IPS-18a (cell line): ENCODE measurements at regions not wholly inside any gene's neighbourhood (a gene's known extent, or its start where the extent isn't known, plus 50 kb on each side); places are given as distances from the start of the nearest gene placed in this dataset.

Experiments used
- H3K27ac ChIP-seq: one replicate; pipeline ENCODE4 v1.5.1; 2013; ENCODE audit warnings: low read length
- H3K27me3 ChIP-seq: one replicate; pipeline ENCODE4 v1.6.1; 2013; ENCODE audit warnings: mild to moderate bottlenecking, low read length; ENCODE audit not compliant: control insufficient read depth, insufficient read depth
- H3K36me3 ChIP-seq: one replicate; pipeline ENCODE4 v1.6.1; 2013; ENCODE audit warnings: low read depth, low read length; ENCODE audit not compliant: control insufficient read depth
- H3K4me1 ChIP-seq: one replicate; pipeline ENCODE4 v1.6.1; 2013; ENCODE audit warnings: low read depth, low read length; ENCODE audit not compliant: control insufficient read depth
- H3K4me3 ChIP-seq: one replicate; pipeline ENCODE4 v1.5.1; 2013; ENCODE audit warnings: low read length
- H3K9ac ChIP-seq: one replicate; pipeline ENCODE4 v1.6.1; 2013; ENCODE audit warnings: mild to moderate bottlenecking, low read length, moderate library complexity
- H3K9me3 ChIP-seq: one replicate; pipeline ENCODE4 v1.6.1; 2013; ENCODE audit warnings: low read depth, low read length; ENCODE audit not compliant: control insufficient read depth

DNA sequence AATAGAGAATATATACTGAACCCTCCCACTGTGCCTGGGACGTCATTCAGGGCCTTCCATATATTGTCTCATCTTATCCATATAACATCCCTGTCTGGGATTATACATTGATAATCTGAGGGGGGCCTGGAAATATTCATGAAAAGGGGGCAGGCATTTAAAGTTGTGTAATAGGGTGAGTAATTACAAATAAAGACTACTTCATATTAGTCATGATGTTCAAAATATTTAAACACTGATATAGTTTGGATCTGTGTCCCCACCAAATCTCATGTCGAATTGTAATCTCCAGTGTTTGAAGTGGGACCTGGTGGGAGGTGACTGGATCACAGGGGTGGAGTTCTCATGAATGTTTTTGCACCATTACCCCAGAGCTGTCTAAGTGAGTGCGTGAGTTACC is 97.8 kb downstream of the AQP9 start:
- peaks cover 4% of the 10 kb centered on the region for H3K4me1 ChIP-seq
- no peak overlapping the region for H3K9ac ChIP-seq
- no peak overlapping the region for H3K27ac ChIP-seq
- H3K9me3 ChIP-seq = no peaks in the 10 kb centered on the region
- no peaks in the 10 kb centered on the region for H3K36me3 ChIP-seq
- no peak overlapping the region for H3K4me3 ChIP-seq
- no peaks in the 10 kb centered on the region for H3K27me3 ChIP-seq

DNA sequence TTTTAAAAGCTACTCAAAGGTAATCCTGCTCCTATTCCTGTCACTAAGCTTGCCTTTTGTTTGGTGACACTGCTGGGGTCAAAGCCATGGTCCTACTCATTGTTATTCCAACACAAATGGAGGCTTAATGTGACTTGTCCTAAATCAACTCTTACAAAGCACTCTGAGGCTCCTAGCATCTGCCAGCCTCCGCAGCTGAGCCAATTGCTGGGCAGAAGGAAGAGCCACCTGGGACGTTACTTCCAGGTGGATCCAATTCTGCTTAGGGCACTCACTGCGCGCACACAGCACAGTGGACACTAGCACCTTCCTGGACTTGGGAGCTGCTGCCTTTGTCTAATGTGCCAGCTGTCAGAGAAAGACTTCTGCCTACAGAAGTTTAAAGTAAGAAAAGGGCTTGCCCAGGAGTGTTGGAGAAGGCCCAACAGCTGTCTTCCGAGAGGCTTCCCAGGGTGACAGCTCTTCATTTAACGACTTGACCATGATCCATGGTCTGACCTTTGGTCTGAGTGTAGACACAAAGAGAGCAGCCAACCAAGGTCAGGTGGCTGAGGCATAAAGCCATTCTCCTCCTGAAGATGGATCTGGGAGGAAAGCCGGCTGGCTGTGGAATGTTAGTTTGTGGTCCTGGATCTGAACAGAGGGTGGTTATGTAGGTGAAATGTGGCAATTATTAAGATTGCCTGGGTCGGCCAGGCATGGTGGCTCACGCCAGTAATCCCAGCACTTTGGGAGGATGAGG is 102.2 kb downstream of the AQP9 start:
- Histone ChIP-seq H3K27me3 (no peaks in the 10 kb centered on the region), H3K9ac (no peak overlapping the region), H3K4me1 (no peaks in the 10 kb centered on the region), H3K27ac (no peak overlapping the region), H3K4me3 (no peak overlapping the region), H3K36me3 (no peaks in the 10 kb centered on the region), H3K9me3 (no peaks in the 10 kb centered on the region)

DNA sequence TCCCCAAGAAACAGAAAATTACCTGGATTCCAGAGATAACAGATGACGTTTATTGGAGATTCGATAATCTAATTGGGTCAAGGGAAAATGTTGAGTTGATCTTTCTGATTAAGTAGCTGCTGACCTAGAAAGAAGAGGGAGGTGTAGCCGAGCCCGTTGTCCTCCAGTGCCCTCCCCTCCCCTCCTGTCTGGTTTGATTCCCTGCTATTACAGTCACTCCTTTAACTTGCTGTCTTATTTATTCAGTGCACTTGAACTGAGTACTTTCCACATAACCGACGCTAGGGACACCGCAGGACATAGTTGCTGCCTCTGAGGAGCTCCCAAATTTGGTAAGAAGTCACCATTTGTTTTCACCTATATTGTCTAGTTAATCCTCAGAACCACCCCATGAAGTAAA is 103.7 kb downstream of the AQP9 start:
- no peaks in the 10 kb centered on the region for H3K9me3 ChIP-seq
- H3K4me1 ChIP-seq = no peaks in the 10 kb centered on the region
- H3K27me3 ChIP-seq = no peaks in the 10 kb centered on the region
- no peak overlapping the region for H3K4me3 ChIP-seq
- no peaks in the 10 kb centered on the region for H3K36me3 ChIP-seq
- H3K27ac ChIP-seq = no peak overlapping the region
- H3K9ac ChIP-seq = no peak overlapping the region

- Histone ChIP-seq H3K27me3 (no peaks in the 10 kb centered on the region), H3K4me3 (no peak overlapping the region), H3K4me1 (no peaks in the 10 kb centered on the region), H3K36me3 (no peaks in the 10 kb centered on the region), H3K27ac (no peak overlapping the region), H3K9ac (no peak overlapping the region), H3K9me3 (no peaks in the 10 kb centered on the region)
Observed at GRCh38 chr15:58243070-58243469, 104.9 kb downstream of the AQP9 start.

DNA sequence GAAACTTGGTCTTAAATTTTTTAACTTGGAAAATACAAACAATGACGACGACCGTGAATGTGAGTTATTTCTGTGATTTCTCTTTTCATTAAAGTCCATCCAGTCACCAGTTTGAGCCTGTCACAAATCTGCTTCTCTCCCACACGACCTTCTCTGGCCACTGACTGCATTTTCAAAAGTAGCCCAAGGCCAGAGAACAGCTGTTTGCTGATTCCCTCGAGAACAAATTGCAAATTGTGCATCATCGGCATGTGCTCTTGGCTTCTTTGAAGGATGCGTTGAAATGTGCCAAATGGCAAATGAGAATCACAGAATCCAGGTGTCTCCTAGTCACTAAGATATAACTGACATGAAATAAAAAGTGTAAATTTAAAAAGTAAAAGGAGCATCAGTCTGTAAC is 106.4 kb downstream of the AQP9 start:
- no peak overlapping the region for H3K9ac ChIP-seq
- no peak overlapping the region for H3K27ac ChIP-seq
- no peaks in the 10 kb centered on the region for H3K27me3 ChIP-seq
- H3K9me3 ChIP-seq = no peaks in the 10 kb centered on the region
- no peaks in the 10 kb centered on the region for H3K4me1 ChIP-seq
- no peak overlapping the region for H3K4me3 ChIP-seq
- no peaks in the 10 kb centered on the region for H3K36me3 ChIP-seq

GRCh38 chr15:58246041-58246440 is 107.9 kb downstream of the AQP9 start:
- H3K27ac ChIP-seq = no peak overlapping the region

DNA sequence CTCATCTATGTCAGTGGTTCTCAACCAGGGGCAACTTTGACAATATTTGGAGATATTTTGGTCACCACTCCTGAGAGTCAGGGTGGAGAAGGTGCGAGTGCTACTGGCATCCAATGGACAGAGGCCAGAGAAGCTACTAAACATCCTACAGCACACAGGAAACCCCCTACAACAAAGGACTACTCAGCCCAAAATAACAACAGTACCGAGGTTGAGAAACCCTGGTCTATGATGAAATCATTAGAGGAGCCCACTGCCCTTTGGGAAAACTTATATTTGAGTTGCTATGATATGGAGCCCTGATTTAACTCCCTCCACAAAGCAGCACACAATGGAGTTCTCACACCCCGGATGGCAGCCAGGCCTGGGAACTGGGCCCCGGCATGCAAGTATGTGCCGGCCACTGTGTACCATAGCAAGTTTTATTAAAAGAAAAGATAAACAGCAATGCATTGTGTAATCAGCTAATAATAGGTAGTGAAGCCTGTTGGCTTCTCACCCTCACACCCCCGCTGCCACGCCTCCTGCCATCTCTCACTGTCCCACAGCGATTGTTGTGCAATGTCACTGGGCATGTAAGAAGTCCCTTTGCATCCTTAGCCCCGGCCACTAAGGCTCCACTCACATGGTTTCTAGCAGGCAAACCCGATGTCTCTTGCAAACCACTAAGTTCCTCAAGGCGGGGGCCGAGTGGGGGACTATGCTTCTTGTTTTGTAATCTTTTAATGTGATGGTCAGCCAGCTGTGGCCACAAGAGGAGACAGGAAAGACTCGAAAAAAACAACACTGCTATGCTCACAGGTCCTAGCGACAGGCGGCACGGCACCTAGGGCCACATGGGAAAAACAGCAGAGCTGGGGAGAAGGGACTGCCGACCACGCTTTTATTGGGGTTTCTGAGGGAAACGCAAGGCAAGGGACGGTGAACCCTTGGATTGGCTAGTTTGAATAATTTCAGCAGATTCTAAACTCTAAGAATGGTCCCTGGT is 110.0 kb downstream of the AQP9 start:
- Histone ChIP-seq H3K27me3 (no peaks in the 10 kb centered on the region), H3K9me3 (no peaks in the 10 kb centered on the region), H3K4me1 (no peaks in the 10 kb centered on the region), H3K36me3 (no peaks in the 10 kb centered on the region), H3K9ac (no peak overlapping the region), H3K4me3 (no peak overlapping the region), H3K27ac (no peak overlapping the region)

More at GRCh38 chr15:58246041-58246440, 107.9 kb downstream of the AQP9 start:
- Histone ChIP-seq H3K4me1 (no peaks in the 10 kb centered on the region), H3K36me3 (no peaks in the 10 kb centered on the region), H3K4me3 (no peak overlapping the region), H3K9me3 (no peaks in the 10 kb centered on the region), H3K9ac (no peak overlapping the region), H3K27me3 (no peaks in the 10 kb centered on the region)

- no peak overlapping the region for H3K9ac ChIP-seq
- H3K9me3 ChIP-seq = no peaks in the 10 kb centered on the region
- no peak overlapping the region for H3K4me3 ChIP-seq
- H3K36me3 ChIP-seq = no peaks in the 10 kb centered on the region
- no peaks in the 10 kb centered on the region for H3K27me3 ChIP-seq
- H3K4me1 ChIP-seq = no peaks in the 10 kb centered on the region
- H3K27ac ChIP-seq = no peak overlapping the region
Observed at GRCh38 chr15:58249646-58250312, 111.6 kb downstream of the AQP9 start.

DNA sequence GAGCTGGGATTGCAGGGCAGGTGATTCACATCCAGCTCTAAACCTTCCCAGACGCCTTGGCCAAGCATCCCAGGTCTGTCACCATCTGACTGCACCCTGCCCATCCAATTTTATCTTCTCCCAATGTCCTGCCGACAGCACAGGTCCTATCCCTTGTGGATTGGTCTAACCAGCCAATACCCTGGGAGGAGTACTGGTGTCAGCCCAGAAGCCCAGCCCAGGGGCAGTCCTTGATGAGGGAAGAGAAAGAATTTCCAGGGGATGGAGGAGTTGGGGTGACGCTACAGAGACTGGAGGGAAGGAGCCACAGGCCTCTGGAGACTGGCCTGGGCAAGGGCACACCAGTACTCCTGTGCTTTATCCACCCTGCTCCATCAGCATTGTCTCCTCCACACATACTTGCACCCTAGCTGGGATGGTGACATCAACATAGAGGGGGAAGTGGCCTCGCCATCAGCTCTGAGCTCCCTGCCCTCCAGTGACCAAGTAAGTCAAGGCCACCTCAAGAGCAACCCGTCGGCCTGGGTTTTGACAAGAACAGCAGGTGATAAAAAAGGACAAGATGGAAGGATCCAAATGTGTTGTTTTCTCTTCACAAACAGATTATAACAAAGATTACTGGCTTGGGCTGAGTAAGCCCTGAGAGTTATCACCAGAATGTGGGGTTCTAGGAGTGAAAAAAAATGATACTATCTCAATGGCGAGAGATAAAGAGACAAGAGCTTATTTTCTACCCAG is 114.6 kb downstream of the AQP9 start:
- Histone ChIP-seq H3K27ac (no peak overlapping the region), H3K4me1 (no peaks in the 10 kb centered on the region), H3K9me3 (no peaks in the 10 kb centered on the region), H3K4me3 (no peak overlapping the region), H3K9ac (no peak overlapping the region), H3K36me3 (no peaks in the 10 kb centered on the region), H3K27me3 (no peaks in the 10 kb centered on the region)

- no peaks in the 10 kb centered on the region for H3K27me3 ChIP-seq
- H3K9ac ChIP-seq = no peak overlapping the region
- H3K4me3 ChIP-seq = no peak overlapping the region
- H3K9me3 ChIP-seq = no peaks in the 10 kb centered on the region
- H3K36me3 ChIP-seq = no peaks in the 10 kb centered on the region
- peaks cover 4% of the 10 kb centered on the region for H3K4me1 ChIP-seq
- H3K27ac ChIP-seq = no peak overlapping the region
Observed at GRCh38 chr15:58257776-58258325, 119.7 kb downstream of the AQP9 start.
